ENCODE measurements at regions not wholly inside any gene's neighbourhood (a gene's known extent, or its start where the extent isn't known, plus 50 kb on each side); places are given as distances from the start of the nearest gene placed in this dataset.

DNA sequence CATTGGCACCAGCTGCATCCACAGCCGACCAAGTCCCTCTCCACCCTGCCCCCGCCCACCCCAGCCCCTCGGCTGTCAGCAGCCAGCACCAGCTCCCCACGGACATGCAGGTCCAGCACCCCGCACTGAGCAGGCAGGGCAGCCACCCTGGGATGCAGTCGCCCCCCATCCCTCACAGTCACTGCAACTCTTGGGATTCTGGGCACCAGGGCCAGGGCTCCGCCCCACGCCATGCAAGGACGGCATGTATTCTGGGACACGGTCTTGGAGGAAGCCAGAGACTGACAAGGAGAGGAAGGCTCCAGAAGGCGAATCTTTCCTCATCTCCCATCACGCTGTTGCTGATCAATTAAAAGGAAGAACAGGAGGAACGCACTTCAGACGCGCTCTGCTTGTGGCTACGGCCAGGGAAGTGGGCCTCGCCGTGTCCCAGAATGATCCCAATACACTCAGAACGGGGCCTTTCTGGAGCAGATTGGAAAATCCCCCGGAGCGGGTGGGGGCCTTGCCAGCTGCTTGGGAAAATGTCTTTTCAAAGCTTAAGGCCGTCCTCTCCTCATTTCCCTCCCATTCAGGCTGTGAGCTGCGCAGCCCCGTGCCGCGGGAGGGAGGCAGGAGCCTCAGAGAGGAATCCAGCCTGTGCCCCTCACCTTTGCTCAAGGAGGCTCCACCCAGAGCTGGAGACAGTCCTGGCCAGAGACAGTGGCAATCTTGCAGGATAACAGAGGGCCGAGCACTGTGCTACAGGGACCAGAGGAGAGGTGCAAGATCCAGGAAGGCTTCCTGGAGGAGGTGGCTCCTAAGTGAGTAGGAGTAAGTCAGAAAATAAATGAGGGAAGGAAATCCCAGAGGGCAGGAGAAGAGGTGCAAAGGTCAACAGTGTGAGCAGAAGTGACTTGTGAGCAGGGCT is 54.1 kb upstream of the DIO3 start:
- no peak for TF ChIP-seq EZH2phosphoT487 (IDR thresholded peaks at IDR 0.05; ENCODE audit: insufficient read depth, low read depth)
- TF ChIP-seq EZH2 (IDR thresholded peaks at IDR 0.05; ENCODE audit: insufficient read depth, poor library complexity, severe bottlenecking) = no peak
